Activated naive CD8-positive, alpha-beta T cell treated with anti-CD3 and anti-CD28 coated beads, Interleukin-2, amount 10 ng/mL, durations not matched to agents 7 days and 5 days (primary cell): ENCODE measurements at regions not wholly inside any gene's neighbourhood (a gene's known extent, or its start where the extent isn't known, plus 50 kb on each side); places are given as distances from the start of the nearest gene placed in this dataset.

Experiments used
- ATAC-seq: fragments of 150-1000 bp; cut with Tn5 transposase; one replicate; pipeline ENCODE4 v1.10.0; 2021; ENCODE audit warnings: low read depth, moderate library complexity
- POLR2A ChIA-PET: fragments of 350-600 bp; sonication (Branson Sonifier 250); formaldehyde crosslinking; loops from one replicate; lab custom pipeline; 2021; ENCODE audit warnings: antibody characterized with exemption; lab: Charles Lee
- DNase-seq: peaks from one replicate; pipeline ENCODE4 v3.0.0; 2021
- H3K27ac Mint-ChIP-seq: one replicate; pipeline ENCODE4 v1.8.0; 2022; ENCODE audit warnings: mild to moderate bottlenecking, mixed read lengths
- H3K27me3 Mint-ChIP-seq: one replicate; pipeline ENCODE4 v1.8.0; 2022; ENCODE audit warnings: mild to moderate bottlenecking, moderate library complexity, mixed read lengths
- H3K36me3 Mint-ChIP-seq: one replicate; pipeline ENCODE4 v1.8.0; 2021; ENCODE audit warnings: mild to moderate bottlenecking, mixed read lengths
- H3K4me1 Mint-ChIP-seq: one replicate; pipeline ENCODE4 v1.8.0; 2021; ENCODE audit warnings: mixed read lengths
- H3K4me3 Mint-ChIP-seq: one replicate; pipeline ENCODE4 v1.8.0; 2022; ENCODE audit warnings: mild to moderate bottlenecking, moderate library complexity, mixed read lengths
- H3K9me3 Mint-ChIP-seq: one replicate; pipeline ENCODE4 v1.8.0; 2021; ENCODE audit warnings: mixed read lengths

DNA sequence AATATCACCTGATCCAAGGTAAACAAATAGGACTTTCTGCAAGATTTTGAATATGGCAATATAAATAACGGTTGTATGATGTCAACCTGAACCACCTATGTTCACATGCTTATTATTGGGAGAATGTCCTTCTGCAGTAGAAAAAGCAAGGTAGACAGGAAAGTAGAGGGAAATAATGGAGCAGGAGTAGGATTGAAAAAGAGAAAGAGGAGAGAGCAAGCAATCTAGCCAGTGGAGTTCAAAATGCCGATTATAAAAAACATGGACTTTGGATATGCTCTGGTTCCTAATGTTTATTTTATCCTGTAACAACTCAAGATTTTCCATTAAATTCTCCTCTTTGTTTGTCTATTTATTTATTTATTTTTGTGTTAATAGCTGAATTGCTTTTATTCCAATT, 878.0 kb upstream of the KCND2 start:
- Mint-ChIP-seq H3K36me3 (no peaks in the 10 kb centered on the region), H3K4me3 (no peak overlapping the region), H3K4me1 (no peaks in the 10 kb centered on the region), H3K9me3 (no peaks in the 10 kb centered on the region), H3K27me3 (no peaks in the 10 kb centered on the region), H3K27ac (no peak overlapping the region)
- ATAC-seq: no peak
- POLR2A ChIA-PET: no interaction called here
- DNase-seq: no peak

GRCh38 chr7:119397156-119397555, 875.8 kb upstream of the KCND2 start:
- Mint-ChIP-seq H3K4me3 (no peak overlapping the region), H3K27me3 (no peaks in the 10 kb centered on the region), H3K9me3 (no peaks in the 10 kb centered on the region), H3K36me3 (no peaks in the 10 kb centered on the region), H3K4me1 (no peaks in the 10 kb centered on the region), H3K27ac (no peak overlapping the region)
- POLR2A ChIA-PET: no interaction called here
- ATAC-seq (no peak), DNase-seq (no peak)

DNA sequence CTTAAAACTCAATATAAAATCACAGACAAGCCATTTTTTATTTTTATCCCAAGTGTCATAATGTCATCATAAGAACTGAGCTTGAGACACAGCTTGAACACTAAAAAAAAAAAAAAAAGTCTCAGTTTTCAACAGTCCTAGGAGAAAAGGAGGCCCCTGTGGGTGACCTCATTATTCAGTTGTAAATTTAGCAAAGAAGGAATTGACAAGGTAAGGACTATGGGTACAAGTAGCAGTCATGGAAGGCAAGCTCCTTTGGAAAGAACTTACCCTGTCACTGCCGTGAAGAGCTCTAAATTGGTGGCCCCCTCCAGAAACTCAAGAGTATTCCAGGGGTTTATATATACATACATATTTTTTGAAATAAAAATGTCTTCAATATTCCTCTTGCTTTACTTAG, 864.4 kb upstream of the KCND2 start:
- Mint-ChIP-seq H3K9me3 (no peaks in the 10 kb centered on the region), H3K36me3 (no peaks in the 10 kb centered on the region), H3K27ac (no peak overlapping the region), H3K4me3 (no peak overlapping the region), H3K27me3 (no peaks in the 10 kb centered on the region), H3K4me1 (no peaks in the 10 kb centered on the region)
- POLR2A ChIA-PET: no interaction called here
- no peak for DNase-seq
- ATAC-seq: no peak

DNA sequence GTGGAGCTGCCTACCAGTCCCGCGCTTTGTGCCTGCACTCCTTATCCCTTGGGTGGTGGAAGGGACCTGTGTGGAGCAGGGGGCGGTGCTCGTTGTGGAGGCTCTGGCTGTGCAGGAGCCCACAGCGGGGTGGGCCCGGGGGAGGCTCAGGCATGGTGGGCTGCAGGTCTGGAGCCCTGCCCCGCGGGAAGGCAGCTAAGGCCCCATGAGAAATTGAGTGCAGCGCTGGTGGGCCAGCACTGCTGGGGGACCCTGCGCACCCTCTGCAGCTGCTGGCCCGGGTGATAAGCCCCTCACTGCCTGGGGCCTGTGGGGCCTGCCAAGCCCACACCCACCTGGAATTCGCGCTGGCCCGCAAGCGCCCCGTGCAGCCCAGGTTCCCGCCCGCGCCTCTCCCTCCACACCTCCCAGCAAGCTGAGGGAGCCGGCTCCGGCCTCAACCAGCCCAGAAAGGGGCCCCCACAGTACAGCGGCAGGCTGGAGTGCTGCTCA, 859.6 kb upstream of the KCND2 start:
- H3K9me3 Mint-ChIP-seq: no peaks in the 10 kb centered on the region
- no peak for ATAC-seq
- H3K4me3 Mint-ChIP-seq: no peak overlapping the region
- no peaks in the 10 kb centered on the region for H3K27me3 Mint-ChIP-seq
- no peaks in the 10 kb centered on the region for H3K36me3 Mint-ChIP-seq
- POLR2A ChIA-PET: no interaction called here
- no peak for DNase-seq
- no peaks in the 10 kb centered on the region for H3K4me1 Mint-ChIP-seq
- no peak overlapping the region for H3K27ac Mint-ChIP-seq

DNA sequence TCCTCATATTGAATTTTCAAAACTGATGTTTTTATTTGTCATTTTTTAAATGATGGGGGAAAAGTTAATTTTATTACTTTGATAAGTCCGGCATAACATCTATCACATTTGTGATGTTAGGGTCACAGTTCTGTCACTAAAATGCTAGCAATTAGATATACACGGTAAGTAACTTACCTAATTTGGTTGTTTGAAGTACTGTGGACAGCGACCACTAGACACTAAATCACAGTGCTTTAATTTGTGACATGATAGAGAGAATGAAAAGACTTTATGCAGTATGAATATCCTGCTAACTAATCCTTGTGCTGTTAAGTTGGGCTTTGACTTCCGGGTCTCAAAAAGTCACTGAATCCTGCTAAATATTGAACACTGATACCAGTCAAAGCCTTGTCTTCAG, 857.3 kb upstream of the KCND2 start:
- H3K27ac Mint-ChIP-seq: no peak overlapping the region
- H3K4me3 Mint-ChIP-seq: no peak overlapping the region
- ATAC-seq: no peak
- H3K9me3 Mint-ChIP-seq: no peaks in the 10 kb centered on the region
- no peaks in the 10 kb centered on the region for H3K36me3 Mint-ChIP-seq
- no peaks in the 10 kb centered on the region for H3K4me1 Mint-ChIP-seq
- POLR2A ChIA-PET: no interaction called here
- no peaks in the 10 kb centered on the region for H3K27me3 Mint-ChIP-seq
- DNase-seq: no peak

- H3K4me1 Mint-ChIP-seq: no peaks in the 10 kb centered on the region
- no peak overlapping the region for H3K27ac Mint-ChIP-seq
- H3K9me3 Mint-ChIP-seq: no peaks in the 10 kb centered on the region
- POLR2A ChIA-PET: no interaction called here
- no peaks in the 10 kb centered on the region for H3K27me3 Mint-ChIP-seq
- DNase-seq (no peak), ATAC-seq (no peak)
- no peak overlapping the region for H3K4me3 Mint-ChIP-seq
- no peaks in the 10 kb centered on the region for H3K36me3 Mint-ChIP-seq
Observed at GRCh38 chr7:119421657-119422056, 851.3 kb upstream of the KCND2 start.

DNA sequence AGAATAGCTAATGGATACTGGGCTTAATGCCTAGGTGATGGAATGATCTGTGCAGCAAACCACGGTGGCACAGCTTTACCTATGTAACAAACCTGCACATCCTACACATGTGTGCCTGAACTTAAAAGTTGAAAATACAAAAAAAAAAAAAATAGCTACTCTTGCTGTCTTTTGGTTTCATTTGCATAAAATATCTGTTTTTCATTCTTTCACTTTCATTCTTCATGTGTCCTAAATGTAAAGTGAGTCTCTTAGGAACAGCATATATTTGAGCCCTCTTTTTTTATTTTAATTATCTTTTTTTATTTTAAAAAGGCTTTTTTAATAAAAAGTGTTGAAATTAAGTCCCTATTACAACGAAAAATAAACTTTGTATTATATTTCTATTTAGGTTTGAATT, 836.1 kb upstream of the KCND2 start:
- DNase-seq (no peak), ATAC-seq (no peak)
- Mint-ChIP-seq H3K9me3 (peaks cover 4% of the 10 kb centered on the region), H3K4me1 (no peaks in the 10 kb centered on the region), H3K4me3 (no peak overlapping the region), H3K27me3 (no peaks in the 10 kb centered on the region), H3K36me3 (no peaks in the 10 kb centered on the region), H3K27ac (no peak overlapping the region)
- POLR2A ChIA-PET: no interaction called here

GRCh38 chr7:119438315-119438714, 834.7 kb upstream of the KCND2 start:
- H3K27ac Mint-ChIP-seq: no peak overlapping the region
- H3K36me3 Mint-ChIP-seq: no peaks in the 10 kb centered on the region
- POLR2A ChIA-PET: no interaction called here
- H3K9me3 Mint-ChIP-seq: peaks cover under 1% of the 10 kb centered on the region
- ATAC-seq: no peak
- no peaks in the 10 kb centered on the region for H3K4me1 Mint-ChIP-seq
- no peaks in the 10 kb centered on the region for H3K27me3 Mint-ChIP-seq
- no peak overlapping the region for H3K4me3 Mint-ChIP-seq
- DNase-seq: no peak

- DNase-seq (no peak), ATAC-seq (no peak)
- H3K4me1 Mint-ChIP-seq: no peaks in the 10 kb centered on the region
- no peaks in the 10 kb centered on the region for H3K36me3 Mint-ChIP-seq
- H3K27ac Mint-ChIP-seq: no peak overlapping the region
- H3K27me3 Mint-ChIP-seq: no peaks in the 10 kb centered on the region
- no peak overlapping the region for H3K4me3 Mint-ChIP-seq
- POLR2A ChIA-PET: no interaction called here
- H3K9me3 Mint-ChIP-seq: no peaks in the 10 kb centered on the region
Observed at GRCh38 chr7:119439192-119439591, 833.8 kb upstream of the KCND2 start.

GRCh38 chr7:119452401-119452800, 820.6 kb upstream of the KCND2 start:
- DNase-seq: no peak
- Mint-ChIP-seq H3K4me3 (no peak overlapping the region), H3K36me3 (no peaks in the 10 kb centered on the region), H3K27me3 (no peaks in the 10 kb centered on the region), H3K9me3 (no peaks in the 10 kb centered on the region), H3K4me1 (no peaks in the 10 kb centered on the region), H3K27ac (no peak overlapping the region)
- no peak for ATAC-seq
- POLR2A ChIA-PET: no interaction called here

DNA sequence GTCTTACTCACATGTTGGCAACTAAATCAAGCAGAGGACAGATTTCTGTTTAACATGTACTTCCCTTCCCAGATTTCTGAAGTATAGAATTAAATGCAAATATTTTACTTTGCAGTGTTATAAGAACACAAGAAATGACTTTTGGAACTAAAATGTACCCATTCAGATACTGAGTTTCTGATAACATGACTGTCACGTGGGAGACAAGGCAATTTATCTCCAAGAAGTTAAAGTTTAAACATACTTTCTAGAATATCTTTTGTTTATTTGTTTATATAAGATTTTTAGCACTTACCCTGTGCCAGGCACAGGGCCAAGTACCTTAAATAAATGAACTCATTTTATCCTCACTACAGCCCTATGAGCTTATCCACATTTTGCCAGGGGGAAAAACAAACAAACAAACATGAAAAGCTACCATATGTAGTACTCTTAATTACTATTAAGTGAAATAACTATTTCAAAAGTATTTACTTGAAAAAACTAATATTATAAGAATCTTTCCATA, 807.1 kb upstream of the KCND2 start:
- Mint-ChIP-seq H3K27ac (no peak overlapping the region), H3K9me3 (peaks cover 2% of the 10 kb centered on the region), H3K36me3 (no peaks in the 10 kb centered on the region), H3K27me3 (no peaks in the 10 kb centered on the region), H3K4me3 (no peak overlapping the region), H3K4me1 (no peaks in the 10 kb centered on the region)
- DNase-seq: no peak
- POLR2A ChIA-PET: no interaction called here
- no peak for ATAC-seq

GRCh38 chr7:119472408-119473038, 800.5 kb upstream of the KCND2 start:
- H3K4me1 Mint-ChIP-seq: no peaks in the 10 kb centered on the region
- H3K9me3 Mint-ChIP-seq: peaks cover 1% of the 10 kb centered on the region
- no peak for DNase-seq
- no peak overlapping the region for H3K4me3 Mint-ChIP-seq
- H3K36me3 Mint-ChIP-seq: no peaks in the 10 kb centered on the region
- POLR2A ChIA-PET: no interaction called here
- ATAC-seq: no peak
- no peak overlapping the region for H3K27ac Mint-ChIP-seq
- H3K27me3 Mint-ChIP-seq: no peaks in the 10 kb centered on the region

GRCh38 chr7:119482209-119482608, 790.8 kb upstream of the KCND2 start:
- POLR2A ChIA-PET: no interaction called here
- ATAC-seq (no peak), DNase-seq (no peak)
- Mint-ChIP-seq H3K4me3 (no peak overlapping the region), H3K27me3 (no peaks in the 10 kb centered on the region), H3K4me1 (no peaks in the 10 kb centered on the region), H3K36me3 (no peaks in the 10 kb centered on the region), H3K9me3 (peaks cover 2% of the 10 kb centered on the region), H3K27ac (no peak overlapping the region)

DNA sequence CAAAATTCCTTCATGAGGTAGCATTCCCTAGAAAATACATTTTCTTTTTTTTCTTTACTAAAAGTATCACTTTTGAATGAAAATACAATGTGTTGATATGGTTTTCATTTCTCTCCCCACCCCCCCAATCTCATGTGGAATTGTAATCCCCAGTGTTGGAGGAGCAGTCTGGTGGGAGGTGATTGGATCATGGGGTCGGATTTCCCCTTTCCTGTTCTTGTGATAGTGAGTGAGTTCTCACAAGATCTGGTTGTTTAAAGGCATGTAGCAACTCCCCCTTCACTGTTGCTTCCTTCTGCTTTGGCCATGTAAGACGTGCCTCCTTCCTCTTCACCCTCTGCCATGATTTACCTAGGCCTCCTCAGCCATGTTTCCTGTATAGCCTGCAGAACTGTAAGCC, 790.3 kb upstream of the KCND2 start:
- ATAC-seq: no peak
- POLR2A ChIA-PET: no interaction called here

More for the DNA sequence above, 790.3 kb upstream of the KCND2 start:
- peaks cover 2% of the 10 kb centered on the region for H3K9me3 Mint-ChIP-seq
- no peak overlapping the region for H3K4me3 Mint-ChIP-seq
- H3K27ac Mint-ChIP-seq: no peak overlapping the region
- no peaks in the 10 kb centered on the region for H3K27me3 Mint-ChIP-seq
- H3K36me3 Mint-ChIP-seq: no peaks in the 10 kb centered on the region
- no peak for DNase-seq
- H3K4me1 Mint-ChIP-seq: no peaks in the 10 kb centered on the region
